HG03103 (cell line): ENCODE measurements at regions not wholly inside any gene's neighbourhood (a gene's known extent, or its start where the extent isn't known, plus 50 kb on each side); places are given as distances from the start of the nearest gene placed in this dataset.
A peak's percentile ranks its signal among the peaks of the same experiment; 100 is the strongest.
"Not testable (repeated sequence)": the region's sequence is repeated elsewhere in the genome, so short reads cannot be mapped to it uniquely, and the experiment has no call there.

Experiments
- ATAC-seq: cut with Tn5 transposase; IDR thresholded peaks from one replicate; pipeline ENCODE4 v1.9.1; 2021; ENCODE audit warnings: low read depth; ENCODE audit not compliant: unreplicated experiment

GRCh38 chr9:79034583-79034982 is 537.2 kb upstream of the TLE4 start:
- ATAC-seq, result no peak

- no peak for ATAC-seq
Observed at GRCh38 chr9:79037338-79037737, 534.4 kb upstream of the TLE4 start.

- no peak for ATAC-seq
Observed at GRCh38 chr9:79040671-79041070, 531.1 kb upstream of the TLE4 start.

GRCh38 chr9:79041266-79041665 is 530.5 kb upstream of the TLE4 start:
- no peak for ATAC-seq

GRCh38 chr9:79043916-79044315 is 527.8 kb upstream of the TLE4 start:
- ATAC-seq, result no peak

GRCh38 chr9:79046401-79046800 is 525.4 kb upstream of the TLE4 start:
- no peak for ATAC-seq

- no peak for ATAC-seq
Observed at GRCh38 chr9:79049371-79049770, 522.4 kb upstream of the TLE4 start.

- ATAC-seq, result peak; percentile 62
Observed at GRCh38 chr9:79053598-79053997, 518.2 kb upstream of the TLE4 start.

GRCh38 chr9:79054500-79054899 is 517.3 kb upstream of the TLE4 start:
- ATAC-seq, result no peak

GRCh38 chr9:79056041-79056440 is 515.7 kb upstream of the TLE4 start:
- no peak for ATAC-seq

- no peak for ATAC-seq
Observed at GRCh38 chr9:79057576-79057975, 514.2 kb upstream of the TLE4 start.

- ATAC-seq, result no peak
Observed at GRCh38 chr9:79060766-79061165, 511.0 kb upstream of the TLE4 start.

- ATAC-seq, result no peak
Observed at GRCh38 chr9:79061752-79062616, 509.8 kb upstream of the TLE4 start.

- ATAC-seq, result no peak
Observed at GRCh38 chr9:79073201-79073600, 498.6 kb upstream of the TLE4 start.

- no peak for ATAC-seq
Observed at GRCh38 chr9:79080536-79080935, 491.2 kb upstream of the TLE4 start.

- ATAC-seq, result no peak
Observed at GRCh38 chr9:79083621-79084020, 488.1 kb upstream of the TLE4 start.

GRCh38 chr9:79087133-79087532 is 484.6 kb upstream of the TLE4 start:
- no peak for ATAC-seq

GRCh38 chr9:79089054-79089560 is 482.7 kb upstream of the TLE4 start:
- ATAC-seq, result no peak

GRCh38 chr9:79089851-79090250 is 481.9 kb upstream of the TLE4 start:
- ATAC-seq, result not testable (repeated sequence)

GRCh38 chr9:79103257-79103656 is 468.5 kb upstream of the TLE4 start:
- ATAC-seq, result not testable (repeated sequence)

- no peak for ATAC-seq
Observed at GRCh38 chr9:79104216-79104615, 467.5 kb upstream of the TLE4 start.

- ATAC-seq, result no peak
Observed at GRCh38 chr9:79104951-79105350, 466.8 kb upstream of the TLE4 start.
